H9 (cell line): ENCODE measurements at regions not wholly inside any gene's neighbourhood (a gene's known extent, or its start where the extent isn't known, plus 50 kb on each side); places are given as distances from the start of the nearest gene placed in this dataset.

ENCODE experiments used
- DNase-seq: peaks from one replicate; pipeline ENCODE4 v3.0.0-alpha.2; 2017
- H2AFZ ChIP-seq: one replicate; pipeline ENCODE4 v1.6.1; 2013; ENCODE audit warnings: mild to moderate bottlenecking, low read length, control low read depth, moderate library complexity
- H2AK5ac ChIP-seq: 2 replicates; pipeline ENCODE4 v1.6.1; 2013; ENCODE audit warnings: low read length, control low read depth, mixed read lengths; ENCODE audit not compliant: insufficient read length
- H2BK120ac ChIP-seq: one replicate; pipeline ENCODE4 v1.6.1; 2013; ENCODE audit warnings: low read depth, mild to moderate bottlenecking, low read length, control low read depth, inconsistent platforms; ENCODE audit not compliant: poor library complexity, severe bottlenecking
- H2BK12ac ChIP-seq: 2 replicates; pipeline ENCODE4 v1.6.1; 2013; ENCODE audit warnings: low read length, control low read depth, mixed read lengths, low read depth; ENCODE audit not compliant: insufficient read length
- H2BK15ac ChIP-seq: 2 replicates; pipeline ENCODE4 v1.6.1; 2013; ENCODE audit warnings: low read depth, low read length, control low read depth
- H2BK20ac ChIP-seq: one replicate; pipeline ENCODE4 v1.6.1; 2013; ENCODE audit warnings: low read depth, mild to moderate bottlenecking, low read length, control low read depth, inconsistent platforms; ENCODE audit not compliant: poor library complexity, severe bottlenecking
- H2BK5ac ChIP-seq: 2 replicates; pipeline ENCODE4 v1.6.1; 2013; ENCODE audit warnings: low read length, control low read depth, mixed read lengths; ENCODE audit not compliant: insufficient read length
- H3K14ac ChIP-seq: 2 replicates; pipeline ENCODE4 v1.6.1; 2013; ENCODE audit warnings: low read length, control low read depth; ENCODE audit not compliant: insufficient read depth
- H3K18ac ChIP-seq: 2 replicates; pipeline ENCODE4 v1.6.1; 2013; ENCODE audit warnings: low read depth, mild to moderate bottlenecking, mixed read lengths, low read length, control low read depth; ENCODE audit not compliant: insufficient read length
- H3K23ac ChIP-seq: 2 replicates; pipeline ENCODE4 v1.6.1; 2013; ENCODE audit warnings: low read length, control low read depth, mixed read lengths, low read depth; ENCODE audit not compliant: insufficient read length
- H3K23me2 ChIP-seq: 2 replicates; pipeline ENCODE4 v1.6.1; 2013; ENCODE audit warnings: low read depth, mild to moderate bottlenecking, mixed read lengths, low read length, control low read depth; ENCODE audit not compliant: insufficient read length, poor library complexity, severe bottlenecking
- H3K27ac ChIP-seq: 2 replicates; pipeline ENCODE4 v1.5.1; 2013; ENCODE audit warnings: low read length, control low read depth, mixed read lengths, low read depth; ENCODE audit not compliant: insufficient read length
- H3K27me3 ChIP-seq: 2 replicates; pipeline ENCODE4 v1.6.1; 2013; ENCODE audit warnings: low read length, control low read depth, inconsistent platforms; ENCODE audit not compliant: insufficient read depth
- H3K4ac ChIP-seq: 2 replicates; pipeline ENCODE4 v1.6.1; 2013; ENCODE audit warnings: low read depth, mild to moderate bottlenecking, control low read depth, inconsistent platforms, low read length, moderate library complexity
- H3K4me1 ChIP-seq: 2 replicates; pipeline ENCODE4 v1.6.1; 2013; ENCODE audit warnings: low read length, control low read depth, inconsistent platforms; ENCODE audit not compliant: insufficient read depth
- H3K4me2 ChIP-seq: 2 replicates; pipeline ENCODE4 v1.6.1; 2013; ENCODE audit warnings: low read length, control low read depth, mixed read lengths; ENCODE audit not compliant: insufficient read length, insufficient read depth
- H3K56ac ChIP-seq: 2 replicates; pipeline ENCODE4 v1.6.1; 2013; ENCODE audit warnings: low read depth, mild to moderate bottlenecking, mixed read lengths, low read length, control low read depth; ENCODE audit not compliant: insufficient read length
- H3K79me1 ChIP-seq: 2 replicates; pipeline ENCODE4 v1.6.1; 2013; ENCODE audit warnings: low read depth, mild to moderate bottlenecking, moderate library complexity, low read length, control low read depth, inconsistent platforms; ENCODE audit not compliant: insufficient read depth, poor library complexity, severe bottlenecking
- H3K79me2 ChIP-seq: 2 replicates; pipeline ENCODE4 v1.6.1; 2013; ENCODE audit warnings: low read length, control low read depth, inconsistent platforms; ENCODE audit not compliant: insufficient read depth
- H3K9ac ChIP-seq: 2 replicates; pipeline ENCODE4 v1.6.1; 2013; ENCODE audit warnings: low read length, control low read depth, mixed read lengths; ENCODE audit not compliant: insufficient read length; ENCODE audit errors: extremely low read depth
- H3K9me3 ChIP-seq: one replicate; pipeline ENCODE4 v1.6.1; 2013; ENCODE audit warnings: low read depth, low read length, inconsistent platforms; ENCODE audit not compliant: control insufficient read depth
- H3T11ph ChIP-seq: one replicate; pipeline ENCODE4 v1.6.1; 2013; ENCODE audit warnings: mild to moderate bottlenecking, low read length, control low read depth, inconsistent platforms
- H4K20me1 ChIP-seq: one replicate; pipeline ENCODE4 v1.6.1; 2013; ENCODE audit not compliant: control insufficient read depth, insufficient read length, insufficient read depth
- H4K5ac ChIP-seq: 2 replicates; pipeline ENCODE4 v1.6.1; 2013; ENCODE audit warnings: low read depth, mild to moderate bottlenecking, mixed read lengths, low read length, control low read depth; ENCODE audit not compliant: insufficient read length
- H4K8ac ChIP-seq: replicated peaks from 2 replicates; pipeline ENCODE4 v1.6.1; 2013; ENCODE audit warnings: low read length, control low read depth, mixed read lengths, low read depth; ENCODE audit not compliant: insufficient read length
- H4K91ac ChIP-seq: 2 replicates; pipeline ENCODE4 v1.6.1; 2013; ENCODE audit warnings: low read depth, mild to moderate bottlenecking, moderate library complexity, mixed read lengths, low read length, control low read depth; ENCODE audit not compliant: insufficient read length
- H3K27ac Mint-ChIP-seq, 3 experiments: 2 replicates in 2 of 3; 3 replicates in 1 of 3; pipeline ENCODE4 v1.8.0; 2020 to 2021; ENCODE audit warnings: mixed read lengths in 3 of 3, mild to moderate bottlenecking in 1 of 3, moderate library complexity in 1 of 3
- H3K27me3 Mint-ChIP-seq: 2 replicates; pipeline ENCODE4 v1.8.0; 2021; ENCODE audit warnings: low read depth, mild to moderate bottlenecking, moderate library complexity, mixed read lengths
- H3K36me3 Mint-ChIP-seq, 3 experiments: 2 replicates in 2 of 3; 3 replicates in 1 of 3; pipeline ENCODE4 v1.8.0; 2020 to 2021; ENCODE audit warnings: low read depth in 3 of 3, mixed read lengths in 3 of 3; ENCODE audit not compliant: insufficient read depth in 1 of 3
- H3K4me1 Mint-ChIP-seq, 2 experiments: 2 replicates each; pipeline ENCODE4 v1.8.0; 2020; ENCODE audit warnings: mixed read lengths in 2 of 2
- H3K4me3 Mint-ChIP-seq, 2 experiments: 2 replicates in 1 of 2; 3 replicates in 1 of 2; pipeline ENCODE4 v1.8.0; 2020 to 2021; ENCODE audit warnings: mild to moderate bottlenecking in 2 of 2, mixed read lengths in 2 of 2, moderate library complexity in 1 of 2
- H3K9me3 Mint-ChIP-seq, 2 experiments: 2 replicates in 1 of 2; 3 replicates in 1 of 2; pipeline ENCODE4 v1.8.0; 2020; ENCODE audit warnings: mild to moderate bottlenecking in 2 of 2, mixed read lengths in 2 of 2, moderate library complexity in 1 of 2
- WGBS: extraction: QIAGEN DNeasy Blood & Tissue Kit; methylation state at CpG from one replicate; pipeline ENCODE4 v1.1.7; 2013; ENCODE audit warnings: missing lambda C conversion rate, low lambda C conversion rate, mixed read lengths; ENCODE audit not compliant: insufficient read length; ENCODE audit errors: extremely low coverage; 5-methylcytosine and 5-hydroxymethylcytosine counted together
- TF ChIP-seq, protein P1 (sequence below): fragments of 200-600 bp; sonication (generic); conservative IDR thresholded peaks from 3 replicates; pipeline ENCODE4 v1.8.0; 2021; ENCODE audit warnings: antibody characterized with exemption, mild to moderate bottlenecking

DNA sequence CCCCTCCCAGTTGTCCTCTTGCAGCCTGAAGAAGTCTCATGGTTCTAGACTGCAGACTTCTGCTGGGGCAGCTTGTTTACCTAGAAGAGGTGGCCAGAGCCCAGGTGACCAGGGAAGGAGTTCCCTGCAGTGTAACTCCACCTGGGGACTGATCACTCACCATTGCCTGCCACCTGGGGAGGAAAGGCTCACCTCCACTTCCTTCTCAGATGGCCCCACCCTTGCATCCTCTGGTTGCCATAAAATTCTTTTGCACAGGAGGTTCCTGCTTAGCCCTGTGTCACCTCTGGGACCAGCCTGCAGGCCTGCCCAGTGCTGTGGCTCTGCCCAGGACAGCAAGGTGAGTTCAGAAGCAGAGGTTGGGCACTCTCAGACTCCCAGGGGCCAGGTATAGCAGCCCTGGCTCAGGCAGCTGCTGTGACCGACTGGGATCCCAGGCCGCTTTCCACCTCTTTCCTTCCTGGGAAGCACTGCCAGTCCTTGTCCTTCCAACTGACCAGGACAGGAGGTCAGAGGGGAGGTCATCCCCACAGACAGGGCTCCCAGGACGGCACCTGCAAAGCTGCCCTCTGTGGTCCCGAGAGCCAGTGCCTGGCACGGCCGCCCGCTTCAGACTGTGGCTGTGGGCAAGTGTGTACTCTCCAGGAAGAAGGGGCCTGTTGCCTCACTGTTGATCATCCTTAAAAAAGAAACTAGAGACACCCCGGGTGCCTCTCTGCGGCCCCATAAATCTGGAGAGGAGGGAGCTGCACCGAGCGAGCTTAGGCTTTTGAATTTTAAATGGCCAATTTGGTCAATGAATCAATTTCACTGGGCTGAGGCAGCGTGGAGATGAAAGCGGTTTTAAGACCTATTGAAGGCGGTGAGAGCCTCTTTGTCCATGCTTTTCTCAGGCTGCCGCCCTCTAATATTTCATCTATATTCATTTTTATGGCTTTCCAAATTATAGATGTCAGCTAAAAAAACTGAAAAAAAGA is 79.5 kb upstream of the C14orf180 start:
- no peak overlapping the region for H3K9ac ChIP-seq
- no peak overlapping the region for H4K8ac ChIP-seq
- H4K91ac ChIP-seq: no peak overlapping the region
- no peaks in the 10 kb centered on the region for H3K79me1 ChIP-seq
- H3K56ac ChIP-seq: no peak overlapping the region
- Mint-ChIP-seq H3K27me3 (peaks cover 8% of the 10 kb centered on the region), H3K4me1 (no peaks in the 10 kb centered on the region), H3K9me3 (peaks cover 9 to 15% of the 10 kb centered on the region in 2 experiments), H3K36me3 (peaks cover 0 to 13% (median 0%) of the 10 kb centered on the region in 3 experiments; a peak in 1 of 7 replicates), H3K4me3 (no peak overlapping the region; a peak in 1 of 5 replicates), H3K27ac (no peak overlapping the region)
- no peak overlapping the region for H2AFZ ChIP-seq
- H3K27me3 ChIP-seq: no peaks in the 10 kb centered on the region
- H3K79me2 ChIP-seq: no peaks in the 10 kb centered on the region
- peak overlapping the region; percentile 63; the same call in 1 of the 2 replicates for H3K14ac ChIP-seq
- no peak overlapping the region for H3K4me2 ChIP-seq
- no peak overlapping the region for H2BK15ac ChIP-seq
- H3T11ph ChIP-seq: no peak overlapping the region
- no peak overlapping the region for H3K18ac ChIP-seq
- no peaks in the 10 kb centered on the region for H3K23me2 ChIP-seq
- no peak overlapping the region for H2BK5ac ChIP-seq
- H2BK120ac ChIP-seq: no peak overlapping the region
- no peak overlapping the region for H2AK5ac ChIP-seq
- TF ChIP-seq, protein P1, sequence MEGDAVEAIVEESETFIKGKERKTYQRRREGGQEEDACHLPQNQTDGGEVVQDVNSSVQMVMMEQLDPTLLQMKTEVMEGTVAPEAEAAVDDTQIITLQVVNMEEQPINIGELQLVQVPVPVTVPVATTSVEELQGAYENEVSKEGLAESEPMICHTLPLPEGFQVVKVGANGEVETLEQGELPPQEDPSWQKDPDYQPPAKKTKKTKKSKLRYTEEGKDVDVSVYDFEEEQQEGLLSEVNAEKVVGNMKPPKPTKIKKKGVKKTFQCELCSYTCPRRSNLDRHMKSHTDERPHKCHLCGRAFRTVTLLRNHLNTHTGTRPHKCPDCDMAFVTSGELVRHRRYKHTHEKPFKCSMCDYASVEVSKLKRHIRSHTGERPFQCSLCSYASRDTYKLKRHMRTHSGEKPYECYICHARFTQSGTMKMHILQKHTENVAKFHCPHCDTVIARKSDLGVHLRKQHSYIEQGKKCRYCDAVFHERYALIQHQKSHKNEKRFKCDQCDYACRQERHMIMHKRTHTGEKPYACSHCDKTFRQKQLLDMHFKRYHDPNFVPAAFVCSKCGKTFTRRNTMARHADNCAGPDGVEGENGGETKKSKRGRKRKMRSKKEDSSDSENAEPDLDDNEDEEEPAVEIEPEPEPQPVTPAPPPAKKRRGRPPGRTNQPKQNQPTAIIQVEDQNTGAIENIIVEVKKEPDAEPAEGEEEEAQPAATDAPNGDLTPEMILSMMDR: no peak
- H3K27ac ChIP-seq: no peak overlapping the region
- H3K9me3 ChIP-seq: no peaks in the 10 kb centered on the region
- no CpG with 5 or more reads among the region's 15 CpGs for WGBS
- peak; percentile 12 for DNase-seq
- H4K20me1 ChIP-seq: no peaks in the 10 kb centered on the region
- no peak overlapping the region for H2BK20ac ChIP-seq
- no peak overlapping the region for H3K4ac ChIP-seq
- H3K4me1 ChIP-seq: no peaks in the 10 kb centered on the region
- H4K5ac ChIP-seq: no peak overlapping the region
- H3K23ac ChIP-seq: no peak overlapping the region
- no peak overlapping the region for H2BK12ac ChIP-seq
